ENCODE measurements at regions not wholly inside any gene's neighbourhood (a gene's known extent, or its start where the extent isn't known, plus 50 kb on each side); places are given as distances from the start of the nearest gene placed in this dataset.

GRCh38 chr13:85717921-85718320 is 81.3 kb downstream of the SLITRK6 start (continued):
- TF ChIP-seq SMARCA5 (IDR thresholded peaks at IDR 0.05) = no peak

GRCh38 chr13:85710545-85710944 is 88.7 kb downstream of the SLITRK6 start:
- Histone ChIP-seq H3K9me3 (replicated peaks; ENCODE audit: control insufficient read depth, insufficient read depth, low read length) (no peaks in the 10 kb centered on the region), H3K27me3 (replicated peaks in 1 of 2; ENCODE audit: control insufficient read depth in 2 of 2, insufficient read depth in 2 of 2, low read length in 1 of 2) (no peaks in the 10 kb centered on the region), H3K4me1 (ENCODE audit: control insufficient read depth, insufficient read depth, low read length) (no peaks in the 10 kb centered on the region), H3K4me2 (ENCODE audit: control insufficient read depth, insufficient read depth) (no peak overlapping the region), H3K9ac (ENCODE audit: control insufficient read depth, insufficient read depth, low read length) (no peak overlapping the region), H3K79me2 (ENCODE audit: control insufficient read depth, insufficient read depth, low read length) (no peaks in the 10 kb centered on the region), H3K4me3 (no peak overlapping the region), H3K36me3 (ENCODE audit: control insufficient read depth in 2 of 2, insufficient read depth in 2 of 2, low read length in 1 of 2) (no peaks in the 10 kb centered on the region), H3K27ac (ENCODE audit: control insufficient read depth, insufficient read depth) (no peak overlapping the region), H2AFZ (ENCODE audit: control insufficient read depth, low read depth, low read length) (no peak overlapping the region), H4K20me1 (ENCODE audit: control insufficient read depth, insufficient read depth) (no peaks in the 10 kb centered on the region)
- DNase-seq (ENCODE audit: low read depth, low spot score) = no peak
- FAIRE-seq = no peak
- no peak for ATAC-seq
- in situ Hi-C loops (cut with MboI) = no loop called here
- ChIA-PET RAD21 (ENCODE audit: unreplicated experiment) (no interaction called here), POLR2A (no interaction called here), CTCF (no interaction called here), SMC1A (ENCODE audit: uncharacterized antibody, unreplicated experiment) (no interaction called here)
- WGBS (ENCODE audit: insufficient coverage, insufficient replicate concordance, low lambda C conversion rate, missing lambda C conversion rate) = 56% methylated on average over 4 of the region's 4 CpGs
- no TSS peak for BruUV-seq (replicated peaks)
- no peak for TF ChIP-seq ZBTB33 (IDR thresholded peaks at IDR 0.05)
- TF ChIP-seq FOS (IDR thresholded peaks at IDR 0.05; ENCODE audit: borderline replicate concordance, extremely low read depth, insufficient read length) = no peak
- no peak for TF ChIP-seq SRF (IDR thresholded peaks at IDR 0.05; ENCODE audit: low read depth in 2 of 2, low read length in 2 of 2)
- TF ChIP-seq MXI1 (IDR thresholded peaks at IDR 0.05; ENCODE audit: low read depth, low read length) = no peak
- intact Hi-C loops (cut with micrococcal nuclease; ENCODE audit: unreplicated experiment) = no loop called here

- H3K9me3 ChIP-seq (replicated peaks; ENCODE audit: control insufficient read depth, insufficient read depth, low read length) = no peaks in the 10 kb centered on the region
- ChIA-PET SMC1A (ENCODE audit: uncharacterized antibody, unreplicated experiment) (no interaction called here), RAD21 (ENCODE audit: unreplicated experiment) (no interaction called here), POLR2A (no interaction called here), CTCF (no interaction called here)
- H4K20me1 ChIP-seq (ENCODE audit: control insufficient read depth, insufficient read depth) = no peaks in the 10 kb centered on the region
- FAIRE-seq = no peak
- H3K4me3 ChIP-seq = no peak overlapping the region
- H3K36me3 ChIP-seq (ENCODE audit: control insufficient read depth in 2 of 2, insufficient read depth in 2 of 2, low read length in 1 of 2) = no peaks in the 10 kb centered on the region
- 0% methylated on average over 1 of the region's 1 CpG for WGBS (ENCODE audit: insufficient coverage, insufficient replicate concordance, low lambda C conversion rate, missing lambda C conversion rate)
- H3K27ac ChIP-seq (ENCODE audit: control insufficient read depth, insufficient read depth) = no peak overlapping the region
- H2AFZ ChIP-seq (ENCODE audit: control insufficient read depth, low read depth, low read length) = no peak overlapping the region
- H3K27me3 ChIP-seq (replicated peaks in 1 of 2; ENCODE audit: control insufficient read depth in 2 of 2, insufficient read depth in 2 of 2, low read length in 1 of 2) = no peaks in the 10 kb centered on the region
- H3K4me2 ChIP-seq (ENCODE audit: control insufficient read depth, insufficient read depth) = no peak overlapping the region
- H3K4me1 ChIP-seq (ENCODE audit: control insufficient read depth, insufficient read depth, low read length) = no peaks in the 10 kb centered on the region
- intact Hi-C loops (cut with micrococcal nuclease; ENCODE audit: unreplicated experiment) (no loop called here), in situ Hi-C loops (cut with MboI) (no loop called here)
- H3K9ac ChIP-seq (ENCODE audit: control insufficient read depth, insufficient read depth, low read length) = no peak overlapping the region
- no TSS peak for BruUV-seq (replicated peaks)
- H3K79me2 ChIP-seq (ENCODE audit: control insufficient read depth, insufficient read depth, low read length) = no peaks in the 10 kb centered on the region
- no peak for DNase-seq (ENCODE audit: low read depth, low spot score)
- no peak for ATAC-seq
- no peak for TF ChIP-seq NFXL1 (IDR thresholded peaks at IDR 0.05; ENCODE audit: borderline replicate concordance)
- TF ChIP-seq SP1 (IDR thresholded peaks at IDR 0.05; ENCODE audit: low read depth, low read length) = no peak
- TF ChIP-seq ZNF24 (IDR thresholded peaks at IDR 0.05) = no peak
- no peak for TF ChIP-seq JUNB (IDR thresholded peaks at IDR 0.05)
- TF ChIP-seq BRCA1 (IDR thresholded peaks at IDR 0.05; ENCODE audit: low read depth, low read length) = no peak
- TF ChIP-seq ZNF217 (IDR thresholded peaks at IDR 0.05) = no peak
- TF ChIP-seq BCL11A (IDR thresholded peaks at IDR 0.05; ENCODE audit: low read depth, low read length) = no peak
- TF ChIP-seq ZNF207 (IDR thresholded peaks at IDR 0.05; ENCODE audit: borderline replicate concordance) = no peak
- no peak for TF ChIP-seq CBX5 (IDR thresholded peaks at IDR 0.05; ENCODE audit: low read depth)
- TF ChIP-seq ATF7 (IDR thresholded peaks at IDR 0.05; ENCODE audit: low read depth) = no peak
- TF ChIP-seq SPI1 (IDR thresholded peaks at IDR 0.05; ENCODE audit: borderline replicate concordance, insufficient read depth, low read depth, low read length) = no peak
- TF ChIP-seq NR2F1 (conservative IDR thresholded peaks at IDR 0.05) = no peak
- TF ChIP-seq ZZZ3 (IDR thresholded peaks at IDR 0.05; ENCODE audit: control insufficient read depth, insufficient read length, low read depth) = no peak
- TF ChIP-seq ATF3 (IDR thresholded peaks at IDR 0.05; ENCODE audit: borderline replicate concordance, extremely low read depth, low read depth, low read length) = no peak
Measured at GRCh38 chr13:85709721-85710120, 89.5 kb downstream of the SLITRK6 start.
